ENCODE measurements at regions not wholly inside any gene's neighbourhood (a gene's known extent, or its start where the extent isn't known, plus 50 kb on each side); places are given as distances from the start of the nearest gene placed in this dataset.
"Not testable (repeated sequence)": the region's sequence is repeated elsewhere in the genome, so short reads cannot be mapped to it uniquely, and the experiment has no call there.

DNA sequence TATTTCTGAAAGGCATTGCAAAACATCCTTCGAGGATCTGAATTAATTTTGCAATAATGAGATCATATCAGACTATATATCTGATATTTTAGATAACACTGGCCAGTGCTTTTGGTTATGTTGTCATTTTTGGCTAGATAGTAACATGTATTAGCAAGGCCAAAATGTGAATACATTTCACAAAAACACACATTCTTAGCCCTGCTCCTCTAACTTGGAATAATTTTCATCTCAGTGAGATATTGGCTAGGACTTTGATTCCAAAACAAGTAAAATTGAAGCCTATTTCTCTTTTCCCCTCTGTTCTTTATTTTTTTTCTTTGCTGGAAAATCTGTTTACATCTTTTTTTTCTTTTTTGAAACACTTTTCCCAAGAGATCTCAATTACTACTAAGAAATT, 466.8 kb upstream of the CDH4 start:
- no peak for FAIRE-seq

DNA sequence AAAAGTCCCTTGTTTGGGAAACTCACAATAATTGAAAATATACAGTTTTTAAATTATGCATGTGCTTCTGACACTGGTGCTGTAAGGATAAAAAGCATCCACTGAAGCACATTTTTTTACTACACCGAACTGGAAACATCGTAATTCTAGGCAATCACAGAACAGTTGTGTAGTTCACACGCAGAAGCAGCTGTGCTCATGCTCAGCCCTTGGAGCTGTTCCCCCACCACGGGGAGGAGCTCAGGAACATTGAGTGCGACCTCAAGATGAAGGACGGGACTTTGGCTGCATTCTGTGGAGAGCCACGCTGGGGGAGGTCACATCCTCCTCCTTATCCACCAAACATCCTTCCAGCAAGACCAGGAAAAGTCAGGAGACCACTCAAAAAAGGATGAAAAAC, 466.3 kb upstream of the CDH4 start:
- no peak for FAIRE-seq

DNA sequence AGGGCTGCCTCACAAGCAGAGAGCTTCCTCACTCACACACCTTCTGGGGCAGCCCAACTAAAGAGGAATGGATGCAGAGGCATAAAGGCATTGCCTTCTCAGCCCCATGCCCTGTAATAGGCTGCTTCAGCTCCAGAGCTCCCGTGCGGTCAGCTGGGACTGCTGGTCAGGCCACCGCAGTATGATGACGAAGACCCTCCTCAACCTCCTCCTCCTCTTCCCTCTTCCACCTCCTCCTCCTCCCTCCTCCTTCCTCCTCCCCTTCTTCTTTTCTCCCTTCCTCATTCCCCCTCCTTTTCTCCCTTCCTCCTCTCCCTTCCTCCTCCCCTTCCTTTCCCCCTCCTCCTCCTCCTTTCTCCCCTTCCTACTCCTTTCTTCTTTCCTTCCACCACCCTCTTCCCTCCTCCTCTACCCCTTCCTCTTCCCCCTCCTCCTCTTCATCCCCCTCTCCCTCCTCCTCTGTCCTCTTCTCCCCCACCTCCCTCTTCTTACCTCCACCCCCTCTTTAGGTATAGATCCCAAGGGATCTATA, 465.3 kb upstream of the CDH4 start:
- FAIRE-seq, result no peak

DNA sequence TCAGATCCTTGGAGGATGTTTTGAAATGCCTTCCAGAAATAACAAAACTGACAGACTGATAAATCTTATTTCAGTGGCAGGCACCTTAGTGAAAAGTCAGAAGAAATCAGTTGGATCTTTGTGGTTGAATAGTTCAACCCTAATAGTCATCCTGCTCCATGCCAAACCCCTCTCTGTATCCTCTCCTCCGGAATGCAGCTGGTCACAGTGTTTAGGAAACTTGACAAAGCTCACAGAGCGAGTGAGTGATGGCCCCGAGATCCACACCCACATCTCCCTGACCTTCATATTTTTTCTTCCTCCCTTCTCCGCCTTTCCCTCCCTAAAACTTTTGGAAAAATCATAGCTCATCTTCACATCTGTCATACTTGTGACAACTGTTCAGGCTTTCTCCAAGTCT, 464.8 kb upstream of the CDH4 start:
- FAIRE-seq, result no peak

DNA sequence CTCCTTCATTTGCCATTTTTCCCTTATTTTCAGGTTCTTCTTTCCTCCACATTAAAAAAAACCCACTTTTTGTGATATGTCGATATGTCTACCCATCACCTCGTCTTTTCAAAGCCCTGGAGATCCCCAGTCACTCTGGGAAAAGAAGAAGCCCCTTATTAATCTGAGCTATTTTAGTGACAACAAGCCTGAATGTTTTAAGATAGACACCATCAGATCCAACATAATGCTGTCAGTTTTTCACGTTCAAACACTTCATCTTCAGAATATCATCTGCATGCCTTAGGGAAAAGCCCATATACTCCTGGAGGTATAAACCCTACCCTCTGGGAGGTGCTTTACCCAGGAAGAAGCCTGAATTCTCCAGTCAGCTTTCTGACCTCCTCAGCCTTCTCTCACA, 464.0 kb upstream of the CDH4 start:
- no peak for FAIRE-seq

DNA sequence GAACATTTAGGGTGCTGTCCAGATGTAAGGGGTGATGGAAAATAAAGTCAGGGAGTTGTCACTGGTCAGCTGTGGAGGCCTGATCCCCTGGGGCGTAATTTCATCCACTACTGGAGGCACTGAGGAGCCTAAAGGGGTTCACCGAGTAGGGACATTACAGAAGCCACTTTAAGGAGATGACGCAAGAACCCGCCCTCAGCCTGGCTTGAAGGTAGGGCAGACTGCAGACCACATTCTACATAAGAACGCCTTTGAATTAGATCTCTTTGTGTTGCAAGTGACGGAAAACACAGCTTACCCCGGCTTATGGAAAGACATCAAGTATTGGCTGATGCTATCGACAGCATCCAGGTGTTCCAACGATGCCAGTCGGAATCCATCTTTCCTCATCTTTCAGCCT, 462.7 kb upstream of the CDH4 start:
- no peak for FAIRE-seq

DNA sequence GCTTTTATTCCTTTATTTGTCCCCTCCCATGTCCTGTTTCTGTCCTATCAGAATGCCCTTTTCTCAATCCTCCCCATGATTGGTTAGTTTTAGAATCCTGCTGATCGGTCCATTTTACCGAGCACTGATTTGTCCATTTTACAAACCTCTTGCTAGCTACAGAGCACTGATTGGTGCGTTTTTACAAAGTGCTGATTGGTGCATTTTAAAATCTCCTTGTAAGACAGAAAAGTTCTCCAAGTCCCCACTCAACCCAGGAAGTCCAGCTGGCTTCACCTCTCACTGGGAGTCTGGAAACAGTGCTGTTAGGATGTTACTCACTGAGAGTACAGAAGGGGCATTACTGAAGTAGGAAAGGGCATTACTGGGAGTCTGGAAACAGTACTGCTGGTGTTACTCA, 461.7 kb upstream of the CDH4 start:
- FAIRE-seq, result not testable (repeated sequence)

DNA sequence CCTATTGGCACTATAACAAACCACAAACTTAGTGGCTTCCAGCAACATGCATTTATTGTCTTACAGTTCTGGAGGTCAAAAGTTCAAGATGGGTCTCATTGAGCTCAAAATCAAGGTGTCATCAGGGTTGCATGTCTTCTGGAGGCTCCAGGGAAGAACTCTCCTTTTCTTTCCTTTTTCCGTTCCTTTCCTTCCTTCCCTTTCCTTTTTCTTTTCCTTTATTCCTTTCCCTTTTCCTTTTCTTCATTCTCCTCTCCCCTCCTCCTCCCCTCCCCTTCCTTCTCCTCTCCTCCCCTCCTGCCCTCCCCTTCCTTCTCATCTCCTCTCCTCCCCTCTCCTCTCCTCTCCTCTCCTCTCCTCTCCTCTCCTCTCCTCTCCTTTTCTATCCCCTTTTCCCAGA, 460.2 kb upstream of the CDH4 start:
- FAIRE-seq, result no peak

DNA sequence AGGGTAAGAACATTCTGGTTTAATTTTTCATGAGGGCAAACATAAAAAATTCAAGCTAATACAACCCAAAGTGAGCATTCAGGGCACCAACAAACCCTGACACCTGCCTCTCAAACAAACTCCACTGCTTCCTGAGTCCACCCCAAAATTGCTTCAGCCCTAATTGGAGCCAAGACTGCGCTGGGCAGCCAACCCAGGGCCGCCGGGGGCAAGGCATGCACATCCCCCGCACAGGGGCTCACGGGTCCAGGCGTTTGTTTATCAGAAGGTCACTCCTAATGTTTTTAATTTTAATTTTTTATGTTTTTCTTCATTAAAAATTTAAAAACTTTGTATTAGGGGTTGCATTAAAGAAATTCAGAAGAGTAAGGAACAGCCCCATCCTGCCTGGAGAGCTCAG, 459.1 kb upstream of the CDH4 start:
- no peak for FAIRE-seq

DNA sequence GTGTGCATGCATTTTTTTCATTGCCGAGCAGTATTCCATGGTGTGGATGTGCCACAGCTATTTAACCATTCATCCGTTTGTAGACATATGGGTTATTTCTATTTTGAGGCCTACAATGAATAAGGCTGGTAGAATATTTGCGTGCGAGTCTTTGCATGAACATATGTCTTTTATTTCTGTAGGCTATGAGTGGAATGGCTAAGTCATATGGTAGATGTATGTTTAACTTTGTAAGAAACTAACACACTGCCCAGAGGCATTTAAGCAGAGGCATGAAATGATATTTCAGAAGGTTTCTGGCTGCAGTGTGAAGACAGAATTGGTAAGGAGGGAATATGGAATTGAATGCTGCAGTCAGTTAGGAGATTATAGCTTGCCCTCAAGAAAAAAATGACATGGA, 457.4 kb upstream of the CDH4 start:
- no peak for FAIRE-seq

DNA sequence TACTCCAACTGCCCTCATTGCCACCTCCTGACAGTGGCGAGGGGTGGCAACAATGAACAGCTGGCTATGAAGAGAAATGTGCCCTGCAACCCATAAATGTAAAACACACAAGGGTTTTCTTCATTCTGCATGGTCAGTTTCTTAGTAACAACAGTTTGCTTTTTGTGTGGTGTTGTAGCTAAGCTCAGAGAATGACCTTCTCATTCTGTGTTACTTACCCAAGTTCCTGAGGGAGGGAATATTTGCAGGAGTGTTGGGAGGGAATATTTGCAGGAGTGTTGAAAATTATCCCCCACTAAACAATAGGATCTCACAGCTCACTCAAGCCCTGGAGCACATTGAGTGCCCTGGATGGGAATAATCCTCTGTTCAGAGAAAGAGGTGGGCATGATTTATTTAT, 456.4 kb upstream of the CDH4 start:
- FAIRE-seq, result no peak

DNA sequence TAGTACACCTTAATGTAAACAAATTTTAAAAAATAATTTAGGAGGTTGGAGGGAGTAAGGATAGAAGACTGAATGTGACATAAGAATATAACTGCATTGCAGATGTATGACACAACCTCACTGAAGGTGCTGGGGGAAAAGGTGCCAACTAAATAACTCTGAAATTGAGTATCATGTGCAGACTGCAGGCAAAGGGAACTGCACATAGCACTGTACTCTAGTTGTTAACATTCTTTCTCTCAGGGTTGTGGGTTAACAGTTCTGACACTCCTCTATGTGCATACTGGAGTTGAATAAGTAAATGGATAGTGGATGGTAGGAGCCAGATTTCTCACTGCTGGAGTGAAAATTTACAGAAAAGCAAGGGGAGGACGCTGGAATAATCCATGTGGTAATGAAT, 451.9 kb upstream of the CDH4 start:
- FAIRE-seq, result no peak

DNA sequence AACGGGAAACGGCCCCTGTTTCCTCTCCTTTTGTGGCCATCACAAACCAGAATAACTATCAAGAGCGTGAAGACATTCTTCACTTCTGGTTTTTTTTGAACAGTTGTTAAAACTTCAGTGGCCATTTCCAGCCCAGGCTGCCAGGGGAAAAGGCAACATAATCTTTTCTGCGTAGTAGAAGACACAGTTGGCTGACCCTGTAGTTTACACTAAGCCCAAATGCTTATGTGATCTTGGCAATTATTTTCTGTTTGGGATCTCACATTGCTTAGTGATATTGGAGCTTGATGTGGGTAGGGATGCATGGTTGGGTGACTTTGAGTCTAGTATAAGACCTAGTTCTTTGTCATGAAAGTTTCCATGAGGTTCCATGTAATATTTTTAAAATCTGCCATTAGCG, 449.4 kb upstream of the CDH4 start:
- FAIRE-seq, result no peak

DNA sequence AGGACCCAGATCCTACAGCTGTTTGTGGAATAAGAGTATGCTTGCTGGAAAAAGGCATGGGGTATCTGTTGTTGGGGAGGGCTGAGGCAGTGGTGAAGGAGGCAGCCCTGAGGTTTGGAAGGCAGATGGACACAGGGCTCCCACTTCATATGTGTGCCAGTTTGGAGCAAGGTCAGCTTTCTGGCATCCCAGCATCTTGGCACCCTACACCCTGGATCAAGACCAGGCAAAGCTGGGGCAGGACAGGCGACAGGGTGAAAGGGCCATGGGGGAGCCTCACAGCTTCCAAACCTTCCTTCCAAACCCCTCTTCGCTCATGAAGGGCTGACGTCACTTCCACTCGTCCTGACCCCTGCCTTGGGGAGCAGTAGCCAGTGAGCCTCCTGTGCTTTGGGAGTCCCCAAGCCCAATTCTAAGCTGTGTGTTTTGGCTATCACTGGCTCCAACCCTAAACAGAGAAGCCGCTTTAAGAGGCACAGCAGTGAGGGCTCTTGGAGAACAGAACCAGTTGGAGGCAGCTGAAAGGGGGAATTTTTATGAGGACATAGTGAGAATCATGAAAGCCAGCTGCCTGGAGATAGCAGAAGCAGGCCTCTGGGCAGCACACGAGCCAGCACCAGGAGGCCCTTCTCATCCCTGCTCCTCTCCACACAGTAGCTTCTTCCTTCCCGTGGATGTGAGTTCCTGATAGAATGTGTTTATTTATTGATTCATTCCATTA, 448.6 kb upstream of the CDH4 start:
- no peak for FAIRE-seq

DNA sequence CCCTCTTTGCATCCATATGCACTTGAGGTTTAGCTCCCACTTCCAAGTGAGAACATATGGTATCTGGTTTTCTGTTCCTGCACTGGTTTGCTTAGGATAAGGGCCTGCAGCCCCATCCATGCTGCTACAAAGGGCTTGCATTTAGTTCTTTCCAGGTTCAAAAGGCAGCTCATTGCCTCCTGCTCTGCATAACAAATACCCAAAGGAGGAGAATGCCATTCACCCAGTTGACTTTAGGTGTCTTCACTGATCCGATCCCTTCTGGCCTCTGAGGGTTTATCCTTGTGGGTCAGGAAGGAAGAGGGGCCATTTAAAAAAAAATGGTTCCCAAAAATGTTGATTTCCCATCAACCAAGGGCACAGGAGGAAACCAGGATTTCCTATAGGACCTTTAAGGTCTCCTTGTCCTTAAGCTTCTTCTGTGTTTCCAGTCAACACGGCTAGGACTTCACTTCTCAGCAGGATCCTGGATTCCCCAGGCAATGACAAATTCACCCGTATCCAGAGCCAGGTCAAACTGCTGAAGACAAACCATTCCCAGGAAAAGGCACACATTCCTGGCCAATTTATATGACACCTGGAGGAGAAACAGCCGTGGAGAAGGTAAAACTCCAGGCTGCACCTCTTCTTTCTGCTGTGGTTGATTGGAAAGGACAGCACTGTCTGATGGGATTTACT, 447.7 kb upstream of the CDH4 start:
- no peak for FAIRE-seq

DNA sequence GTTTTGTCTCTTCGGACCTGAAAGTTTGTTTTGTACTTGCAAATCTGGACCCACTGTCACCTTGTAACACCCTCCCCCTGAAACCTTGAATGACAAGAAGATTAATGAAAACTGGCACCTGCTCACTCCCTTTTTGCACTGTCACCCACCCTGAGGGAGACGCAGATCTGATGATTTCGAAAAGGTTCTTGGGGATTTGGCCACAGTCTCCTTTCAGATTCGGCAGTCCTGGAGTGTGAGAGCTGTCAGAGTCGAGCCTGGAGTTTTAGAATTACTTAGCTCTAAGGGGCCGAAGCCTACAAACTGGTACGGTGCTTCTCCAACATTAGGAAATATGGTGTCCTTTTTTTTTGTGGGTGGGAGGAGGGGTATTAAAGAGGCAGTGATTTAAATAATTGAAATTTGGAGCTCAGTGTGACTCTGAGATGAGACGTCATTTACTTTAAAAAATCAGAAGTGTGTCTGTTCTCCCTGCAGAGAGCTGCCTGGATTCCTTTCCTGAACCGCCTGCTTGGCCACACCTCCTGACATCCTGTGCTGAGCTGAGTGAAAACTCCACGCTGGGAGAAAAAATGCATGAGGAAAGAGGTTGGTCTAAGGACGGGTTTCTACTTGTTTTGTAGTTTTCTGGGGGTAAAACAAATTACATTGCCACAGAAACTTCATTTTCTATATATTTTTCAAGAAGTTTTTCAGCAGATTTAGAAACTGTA, 447.0 kb upstream of the CDH4 start:
- FAIRE-seq, result no peak

DNA sequence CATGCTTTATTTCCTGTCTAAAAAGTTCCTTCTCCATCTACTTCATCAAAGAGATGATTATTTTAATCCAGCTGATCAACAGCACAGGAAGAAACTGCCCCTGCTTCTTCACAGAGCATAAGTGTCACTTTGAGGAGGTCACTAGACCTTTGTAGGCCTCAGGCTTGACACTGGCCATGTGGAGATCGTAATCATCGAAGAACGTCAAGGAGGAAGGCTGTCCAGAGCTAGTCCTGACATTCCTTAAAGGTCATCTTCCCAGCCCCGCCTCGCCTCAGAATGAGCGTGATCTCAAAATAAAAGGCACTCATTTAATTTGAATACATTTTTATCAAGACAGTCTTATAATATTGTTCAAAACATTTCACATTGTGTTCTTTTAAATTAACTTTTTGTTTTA, 445.7 kb upstream of the CDH4 start:
- FAIRE-seq, result no peak

DNA sequence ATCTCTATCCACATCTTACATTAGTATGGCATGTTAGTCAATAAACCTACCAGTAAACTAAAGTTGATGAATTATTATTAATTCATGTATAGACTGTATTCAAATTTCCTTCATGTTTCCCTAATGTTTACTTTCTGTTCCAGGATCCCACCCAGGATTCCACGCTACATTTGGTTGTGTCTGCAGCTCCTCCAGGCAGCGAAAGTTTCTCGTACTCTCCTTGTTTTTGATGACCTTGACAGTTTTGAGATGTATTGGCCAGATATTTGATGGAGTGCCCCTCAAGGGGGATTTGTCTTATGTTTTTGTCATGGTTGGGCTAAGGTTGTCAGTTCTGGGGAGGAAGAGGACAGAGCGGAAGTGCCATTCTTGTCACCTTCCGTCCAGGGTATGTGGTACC, 445.2 kb upstream of the CDH4 start:
- FAIRE-seq, result no peak

DNA sequence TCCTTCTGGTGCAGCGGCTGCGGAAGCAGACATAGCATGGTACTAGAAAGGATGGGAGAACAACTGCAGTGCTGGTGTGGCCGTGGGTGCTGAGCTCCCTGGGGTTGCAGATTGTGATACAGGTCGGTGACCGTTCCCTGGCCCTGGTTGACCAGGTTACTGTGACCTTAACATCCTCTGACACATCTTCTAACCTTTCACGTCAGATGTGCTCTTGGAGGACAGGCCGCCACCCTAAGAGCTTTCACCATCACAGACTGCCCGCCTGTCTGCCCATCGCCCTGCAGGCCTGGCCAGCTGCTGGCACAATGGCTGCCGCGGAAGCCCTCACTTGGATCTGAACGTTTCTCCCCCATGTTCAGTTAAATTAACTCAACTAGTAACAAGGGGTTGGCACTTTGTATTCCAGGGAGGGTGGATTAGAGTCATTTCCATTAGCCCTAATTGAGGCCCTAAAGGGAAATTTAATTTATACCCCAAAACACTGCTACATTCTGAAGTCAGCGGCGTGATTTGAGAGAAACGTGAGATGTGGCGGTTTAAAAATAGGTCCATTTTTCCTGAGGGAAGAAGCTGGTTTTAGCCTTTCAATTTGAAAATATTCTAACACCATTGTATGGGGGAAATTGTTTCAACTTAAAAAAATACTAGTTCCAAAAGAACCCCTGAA, 443.9 kb upstream of the CDH4 start:
- no peak for FAIRE-seq

DNA sequence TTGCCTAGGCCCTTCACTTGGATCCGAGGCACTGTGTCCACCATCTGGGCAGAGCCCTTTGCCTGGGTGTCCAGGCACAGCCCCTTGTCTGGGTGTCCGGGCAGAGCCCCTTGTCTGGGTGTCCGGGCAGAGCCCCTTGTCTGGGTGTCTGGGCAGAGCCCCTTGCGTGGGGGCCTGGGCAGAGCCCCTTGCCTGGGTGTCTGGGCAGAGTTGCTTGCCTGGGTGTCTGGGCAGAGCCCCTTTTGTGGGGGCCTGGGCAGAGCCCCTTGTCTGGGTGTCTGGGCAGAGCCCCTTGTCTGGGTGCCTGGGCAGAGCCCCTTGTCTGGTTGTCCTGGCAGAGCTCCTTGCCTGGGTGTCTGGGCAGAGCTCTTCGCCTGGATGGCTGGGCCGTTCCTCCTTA, 443.4 kb upstream of the CDH4 start:
- no peak for FAIRE-seq

DNA sequence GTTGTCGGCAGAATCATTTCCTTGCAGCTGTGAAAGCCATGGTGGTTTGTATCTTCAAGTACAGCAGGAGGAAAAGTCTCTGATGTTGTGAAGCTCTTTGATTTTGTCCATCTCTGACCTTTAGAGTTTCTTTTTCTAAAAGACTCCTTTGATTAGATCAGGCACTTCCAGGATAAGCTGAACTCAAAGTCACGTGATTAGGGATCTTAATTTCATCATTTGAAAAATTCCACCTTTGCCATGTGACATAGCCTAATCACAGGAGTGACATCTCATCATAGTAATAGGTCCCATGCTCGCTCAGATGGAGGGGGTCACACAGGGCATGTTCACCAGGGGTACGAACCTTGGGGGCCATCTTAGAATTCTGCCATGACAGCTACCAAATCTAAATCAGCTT, 441.5 kb upstream of the CDH4 start:
- FAIRE-seq, result no peak

DNA sequence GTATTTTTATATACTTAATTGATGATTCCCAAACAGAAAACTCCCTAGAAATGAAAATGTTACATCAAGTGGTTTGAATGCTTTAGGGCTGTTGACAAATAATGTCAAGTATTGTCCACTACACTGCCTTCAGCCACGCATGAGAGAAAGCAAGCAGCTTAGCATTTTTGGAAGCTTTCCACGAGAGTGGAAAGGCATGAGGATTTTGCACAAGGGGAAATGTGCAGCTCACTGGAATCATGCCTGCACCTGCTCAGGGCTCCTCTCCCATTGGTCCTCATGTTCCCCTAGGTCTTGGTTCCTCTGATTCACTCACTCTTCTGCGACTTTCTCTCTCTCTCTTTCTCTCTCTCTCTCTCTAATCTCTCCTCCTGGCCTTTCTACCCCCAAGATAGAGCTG, 439.5 kb upstream of the CDH4 start:
- FAIRE-seq, result no peak

DNA sequence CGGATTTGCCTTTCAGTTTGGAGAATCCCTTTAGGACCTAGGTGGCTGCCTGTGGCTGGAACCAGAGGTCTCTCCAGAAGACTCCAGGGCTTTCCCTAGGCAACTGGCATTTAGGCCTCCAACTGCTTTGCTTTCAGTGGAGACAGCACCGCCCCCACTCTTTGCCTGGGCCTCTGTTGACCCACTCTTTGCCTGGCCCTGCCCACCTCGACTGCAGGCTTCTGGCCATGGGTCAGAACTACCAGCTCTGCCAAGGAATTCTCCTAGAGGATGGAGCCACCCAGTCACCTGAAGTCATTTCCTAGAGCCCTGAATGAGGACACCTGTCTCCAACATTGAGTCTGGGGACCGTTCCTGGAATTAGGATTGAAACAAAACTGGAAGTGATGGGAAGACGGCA, 439.0 kb upstream of the CDH4 start:
- FAIRE-seq, result no peak

DNA sequence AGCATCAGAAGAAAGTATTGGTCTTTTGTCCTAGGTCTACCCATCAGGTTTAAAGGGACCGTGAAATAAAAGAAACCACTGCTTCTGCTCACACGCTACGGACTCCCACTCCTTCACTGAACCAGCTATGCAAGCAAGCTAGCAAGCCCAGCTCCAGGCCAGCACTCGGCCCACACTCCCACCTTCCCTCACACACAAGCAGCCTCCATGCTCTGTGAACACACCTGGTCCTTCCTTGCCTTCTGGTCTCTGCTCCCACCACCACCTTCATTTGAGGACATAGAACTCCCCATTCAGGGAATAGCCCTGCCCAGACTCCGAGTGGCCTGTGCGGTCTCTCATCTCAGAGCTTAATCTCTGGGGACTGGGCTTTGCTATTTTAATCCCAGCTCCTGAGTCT, 436.4 kb upstream of the CDH4 start:
- no peak for FAIRE-seq

All from G401.6 (cell line).